H1 (cell line): ENCODE measurements at regions not wholly inside any gene's neighbourhood (a gene's known extent, or its start where the extent isn't known, plus 50 kb on each side); places are given as distances from the start of the nearest gene placed in this dataset.

Experiments
- CTCF ChIA-PET: fragments of 300-600 bp; sonication (Branson Sonifier 250); formaldehyde crosslinking; loops from one replicate; lab custom pipeline; 2021; ENCODE audit not compliant: partially characterized antibody; lab: Charles Lee
- POLR2A ChIA-PET: fragments of 300-600 bp; sonication (Branson Sonifier 250); formaldehyde crosslinking; loops from one replicate; lab custom pipeline; 2021; ENCODE audit warnings: inconsistent platforms; ENCODE audit not compliant: partially characterized antibody; lab: Charles Lee
- DNase-seq, 2 experiments: peaks; one replicate each; pipeline versions ENCODE4 v3.0.0 to v3.0.0-alpha.2; 2010 to 2022; ENCODE audit warnings: low spot score in 2 of 2, low read depth in 1 of 2, mixed read lengths in 1 of 2
- FAIRE-seq: peaks from 2 replicates; lab custom pipeline; 2011; peaks lifted over from hg19 to GRCh38; lab: Jason Lieb, UNC
- H2AFZ ChIP-seq: 2 replicates; pipeline ENCODE4 v1.8.1; 2012; ENCODE audit warnings: low read length, inconsistent platforms
- H2AK5ac ChIP-seq: 2 replicates; pipeline ENCODE4 v1.6.1; 2013; ENCODE audit warnings: low read depth, low read length
- H2BK120ac ChIP-seq: replicated peaks from 2 replicates; pipeline ENCODE3; 2013; ENCODE audit warnings: low read depth, low read length, inconsistent platforms
- H2BK12ac ChIP-seq: 2 replicates; pipeline ENCODE4 v1.6.1; 2013; ENCODE audit warnings: low read depth, low read length
- H2BK15ac ChIP-seq: 2 replicates; pipeline ENCODE4 v1.6.1; 2013; ENCODE audit warnings: low read length
- H2BK20ac ChIP-seq: 2 replicates; pipeline ENCODE4 v1.6.1; 2013; ENCODE audit warnings: low read length
- H2BK5ac ChIP-seq: 2 replicates; pipeline ENCODE4 v1.6.1; 2013; ENCODE audit warnings: low read depth, low read length
- H3K14ac ChIP-seq: 2 replicates; pipeline ENCODE4 v1.6.1; 2013; ENCODE audit warnings: inconsistent platforms; ENCODE audit not compliant: insufficient read length
- H3K18ac ChIP-seq: 2 replicates; pipeline ENCODE4 v1.6.1; 2013; ENCODE audit warnings: low read length; ENCODE audit errors: extremely low read depth
- H3K23ac ChIP-seq: 2 replicates; pipeline ENCODE4 v1.6.1; 2013; ENCODE audit warnings: inconsistent platforms; ENCODE audit not compliant: insufficient read length
- H3K23me2 ChIP-seq: 2 replicates; pipeline ENCODE4 v1.6.1; 2013; ENCODE audit warnings: low read depth, low read length
- H3K27ac ChIP-seq: 2 replicates; pipeline ENCODE4 v1.6.1; 2011; ENCODE audit warnings: low read depth, low read length, inconsistent platforms
- H3K27me3 ChIP-seq, 4 experiments: replicated peaks in 1 of 4; 1 replicate in 1 of 4; 2 replicates in 3 of 4; pipeline versions ENCODE4 v1.6.1 to v1.8.1; 2011 to 2013; ENCODE audit warnings: low read length in 3 of 4, mild to moderate bottlenecking in 3 of 4, inconsistent platforms in 2 of 4, mixed read lengths in 2 of 4, moderate library complexity in 1 of 4; ENCODE audit not compliant: control insufficient read depth in 3 of 4, insufficient read depth in 3 of 4; ENCODE audit errors: extremely low read depth in 1 of 4
- H3K36me3 ChIP-seq, 4 experiments: 2 replicates each; pipeline versions ENCODE4 v1.6.1 to v1.8.1; 2011 to 2013; ENCODE audit warnings: mild to moderate bottlenecking in 4 of 4, low read length in 3 of 4, moderate library complexity in 2 of 4, control low read depth in 1 of 4, inconsistent platforms in 1 of 4; ENCODE audit not compliant: insufficient read depth in 4 of 4, control insufficient read depth in 2 of 4
- H3K4ac ChIP-seq: replicated peaks from 2 replicates; pipeline ENCODE3; 2013; ENCODE audit warnings: low read length, low read depth, mixed read lengths, inconsistent platforms; ENCODE audit not compliant: insufficient read length
- H3K4me1 ChIP-seq, 4 experiments: replicated peaks in 1 of 4; 1 replicate in 1 of 4; 2 replicates in 3 of 4; pipeline versions ENCODE4 v1.6.1 to v1.8.1; 2011 to 2013; ENCODE audit warnings: low read length in 3 of 4, inconsistent platforms in 2 of 4, mixed read lengths in 1 of 4; ENCODE audit not compliant: insufficient read depth in 4 of 4, control insufficient read depth in 3 of 4
- H3K4me2 ChIP-seq, 2 experiments: 2 replicates each; pipeline versions ENCODE4 v1.6.1 to v1.8.1; 2011 to 2013; ENCODE audit warnings: low read depth in 2 of 2, low read length in 2 of 2, control low read depth in 1 of 2, inconsistent platforms in 1 of 2, mild to moderate bottlenecking in 1 of 2; ENCODE audit not compliant: insufficient read depth in 1 of 2
- H3K4me3 ChIP-seq, 4 experiments: fragments of 200-600, 300-600 bp in 1 of 4; sonication (generic), shearing (Covaris generic), sonication (Bioruptor Twin) in 1 of 4; 2 replicates each; pipeline versions ENCODE4 v1.5.1 to v1.8.1; 2011 to 2016; ENCODE audit warnings: low read length in 4 of 4, low read depth in 3 of 4, control low read depth in 2 of 4, inconsistent platforms in 2 of 4, mild to moderate bottlenecking in 2 of 4, mixed read lengths in 1 of 4, moderate library complexity in 1 of 4; ENCODE audit not compliant: insufficient read depth in 2 of 4; ENCODE audit errors: extremely low read depth in 1 of 4
- H3K56ac ChIP-seq: replicated peaks from 2 replicates; pipeline ENCODE3; 2013; ENCODE audit warnings: low read depth, mild to moderate bottlenecking, mixed read lengths, low read length, inconsistent platforms; ENCODE audit not compliant: insufficient read length
- H3K79me1 ChIP-seq: 2 replicates; pipeline ENCODE4 v1.6.1; 2013; ENCODE audit warnings: low read depth, low read length, control low read depth
- H3K79me2 ChIP-seq, 2 experiments: 2 replicates each; pipeline versions ENCODE4 v1.6.1 to v1.8.1; 2012 to 2013; ENCODE audit warnings: low read length in 2 of 2, mild to moderate bottlenecking in 2 of 2, inconsistent platforms in 1 of 2; ENCODE audit not compliant: insufficient read depth in 2 of 2, control insufficient read depth in 1 of 2
- H3K9ac ChIP-seq, 4 experiments: replicated peaks in 1 of 4; 1 replicate in 1 of 4; 2 replicates in 3 of 4; pipeline versions ENCODE4 v1.6.1 to v1.8.1; 2011 to 2013; ENCODE audit warnings: low read depth in 3 of 4, low read length in 3 of 4, control low read depth in 2 of 4, mild to moderate bottlenecking in 2 of 4, moderate library complexity in 2 of 4, inconsistent platforms in 1 of 4; ENCODE audit errors: extremely low read depth in 1 of 4
- H3K9me3 ChIP-seq, 2 experiments: 2 replicates each; pipeline versions ENCODE4 v1.6.1 to v1.8.1; 2012 to 2013; ENCODE audit warnings: mild to moderate bottlenecking in 2 of 2, moderate library complexity in 2 of 2, control low read depth in 1 of 2, inconsistent platforms in 1 of 2, low read depth in 1 of 2, low read length in 1 of 2, mixed read lengths in 1 of 2; ENCODE audit not compliant: insufficient read depth in 2 of 2
- H4K20me1 ChIP-seq, 2 experiments: replicated peaks in 1 of 2; 2 replicates each; pipeline versions ENCODE3 to v1.8.1; 2011 to 2013; ENCODE audit warnings: inconsistent platforms in 2 of 2, low read length in 2 of 2, mild to moderate bottlenecking in 1 of 2; ENCODE audit not compliant: insufficient read depth in 2 of 2, control insufficient read depth in 1 of 2
- H4K5ac ChIP-seq: 2 replicates; pipeline ENCODE4 v1.6.1; 2013; ENCODE audit warnings: low read length, low read depth, mixed read lengths, inconsistent platforms; ENCODE audit not compliant: insufficient read length
- H4K8ac ChIP-seq: 2 replicates; pipeline ENCODE4 v1.8.0; 2013; ENCODE audit warnings: mild to moderate bottlenecking, moderate library complexity, low read length, inconsistent platforms; ENCODE audit not compliant: insufficient read depth; ENCODE audit errors: extremely low read depth
- H4K91ac ChIP-seq: replicated peaks from 2 replicates; pipeline ENCODE3; 2013; ENCODE audit warnings: low read length, mixed read lengths, inconsistent platforms; ENCODE audit not compliant: insufficient read length
- SIRT6 ChIP-seq: IDR thresholded peaks from one replicate; pipeline ENCODE4 v1.7.1; 2012; ENCODE audit warnings: low read length, inconsistent platforms

- Histone ChIP-seq H3K79me1 (no peaks in the 10 kb centered on the region), H4K91ac (no peak overlapping the region), H2AK5ac (no peak overlapping the region), H3K4me2 (no peak overlapping the region), H4K8ac (no peak overlapping the region), H3K9ac (no peak overlapping the region), H3K14ac (no peak overlapping the region), H4K5ac (no peak overlapping the region), H3K36me3 (no peaks in the 10 kb centered on the region), H2BK15ac (no peak overlapping the region), H3K23ac (no peak overlapping the region), H2BK20ac (no peak overlapping the region), H3K18ac (no peak overlapping the region), H3K23me2 (no peaks in the 10 kb centered on the region), H3K56ac (no peak overlapping the region), H3K79me2 (no peaks in the 10 kb centered on the region), H2BK5ac (no peak overlapping the region), H2BK12ac (no peak overlapping the region), H3K4me3 (no peak overlapping the region), H4K20me1 (no peaks in the 10 kb centered on the region), H2AFZ (no peak overlapping the region), H3K27me3 (no peaks in the 10 kb centered on the region), H3K4me1 (0 out of 7 replicates have a peak, but pooled peaks cover 0 to 2% (median 0%) of the 10 kb centered on the region in 4 experiments), H2BK120ac (no peak overlapping the region), H3K9me3 (no peaks in the 10 kb centered on the region), H3K27ac (no peak overlapping the region), H3K4ac (no peak overlapping the region)
- no peak for FAIRE-seq
- no peak for TF ChIP-seq SIRT6
- ChIA-PET POLR2A (no interaction called here), CTCF (interaction anchor here (0.6 to 9.7 kb wide), 4 partner anchors 11 to 51 kb away, joined by 4 to 56 read pairs (median 4); no protein-coding TSS in a partner anchor)
- DNase-seq = no peak
These were observed 57.3 kb upstream of the ZNF648 start for GRCh38 chr1:182118851-182119250.
